OCI-LY1 (cell line): ENCODE measurements at regions not wholly inside any gene's neighbourhood (a gene's known extent, or its start where the extent isn't known, plus 50 kb on each side); places are given as distances from the start of the nearest gene placed in this dataset.

Experiments used
- EZH2 ChIP-seq: fragments of 200-600 bp; sonication (generic), shearing (Covaris generic); IDR thresholded peaks from 2 replicates; pipeline ENCODE4 v1.8.0; 2017; ENCODE audit warnings: borderline replicate concordance, mixed run types, mild to moderate bottlenecking, antibody characterized with exemption, low read length, moderate library complexity, mixed read lengths
- TF ChIP-seq, protein P1 (sequence below): fragments of 200-600 bp; sonication (generic), shearing (Covaris generic); IDR thresholded peaks from 2 replicates; pipeline ENCODE4 v1.5.1; 2017; ENCODE audit warnings: mild to moderate bottlenecking, antibody characterized with exemption, low read length, moderate library complexity, mixed read lengths

DNA sequence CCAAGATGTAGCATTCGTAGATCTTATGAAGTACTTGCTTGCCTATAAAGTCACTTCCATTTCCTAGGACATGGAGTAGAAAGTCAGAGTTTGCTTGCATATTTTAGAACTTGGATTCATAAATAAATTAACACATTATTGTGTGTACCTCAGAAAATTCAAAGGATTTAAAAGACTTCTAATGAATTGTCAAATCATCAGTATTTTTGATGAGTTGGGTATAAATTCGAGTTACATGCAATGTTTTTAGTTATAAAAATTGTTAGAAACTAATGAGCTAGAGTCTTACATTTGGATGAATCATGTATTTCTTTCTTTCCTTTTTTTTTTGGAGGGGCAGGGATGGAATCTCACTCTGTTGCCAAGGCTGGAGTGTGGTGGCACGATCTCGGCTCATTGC, 156.9 kb upstream of the KCNJ16 start:
- TF ChIP-seq, protein P1, sequence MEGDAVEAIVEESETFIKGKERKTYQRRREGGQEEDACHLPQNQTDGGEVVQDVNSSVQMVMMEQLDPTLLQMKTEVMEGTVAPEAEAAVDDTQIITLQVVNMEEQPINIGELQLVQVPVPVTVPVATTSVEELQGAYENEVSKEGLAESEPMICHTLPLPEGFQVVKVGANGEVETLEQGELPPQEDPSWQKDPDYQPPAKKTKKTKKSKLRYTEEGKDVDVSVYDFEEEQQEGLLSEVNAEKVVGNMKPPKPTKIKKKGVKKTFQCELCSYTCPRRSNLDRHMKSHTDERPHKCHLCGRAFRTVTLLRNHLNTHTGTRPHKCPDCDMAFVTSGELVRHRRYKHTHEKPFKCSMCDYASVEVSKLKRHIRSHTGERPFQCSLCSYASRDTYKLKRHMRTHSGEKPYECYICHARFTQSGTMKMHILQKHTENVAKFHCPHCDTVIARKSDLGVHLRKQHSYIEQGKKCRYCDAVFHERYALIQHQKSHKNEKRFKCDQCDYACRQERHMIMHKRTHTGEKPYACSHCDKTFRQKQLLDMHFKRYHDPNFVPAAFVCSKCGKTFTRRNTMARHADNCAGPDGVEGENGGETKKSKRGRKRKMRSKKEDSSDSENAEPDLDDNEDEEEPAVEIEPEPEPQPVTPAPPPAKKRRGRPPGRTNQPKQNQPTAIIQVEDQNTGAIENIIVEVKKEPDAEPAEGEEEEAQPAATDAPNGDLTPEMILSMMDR = no peak
- no peak for TF ChIP-seq EZH2
